GM12875 (cell line): ENCODE measurements at regions not wholly inside any gene's neighbourhood (a gene's known extent, or its start where the extent isn't known, plus 50 kb on each side); places are given as distances from the start of the nearest gene placed in this dataset.

Source experiments
- H3K4me3 ChIP-seq: one replicate; pipeline ENCODE4 v1.5.1; 2011; ENCODE audit warnings: low read depth, low read length, control low read depth
- TF ChIP-seq, protein P1 (sequence below): IDR thresholded peaks from 2 replicates; pipeline ENCODE4 v1.5.1; 2011; ENCODE audit warnings: low read depth, mild to moderate bottlenecking, control low read depth, inconsistent platforms, low read length, moderate library complexity, borderline replicate concordance; ENCODE audit not compliant: insufficient read depth

DNA sequence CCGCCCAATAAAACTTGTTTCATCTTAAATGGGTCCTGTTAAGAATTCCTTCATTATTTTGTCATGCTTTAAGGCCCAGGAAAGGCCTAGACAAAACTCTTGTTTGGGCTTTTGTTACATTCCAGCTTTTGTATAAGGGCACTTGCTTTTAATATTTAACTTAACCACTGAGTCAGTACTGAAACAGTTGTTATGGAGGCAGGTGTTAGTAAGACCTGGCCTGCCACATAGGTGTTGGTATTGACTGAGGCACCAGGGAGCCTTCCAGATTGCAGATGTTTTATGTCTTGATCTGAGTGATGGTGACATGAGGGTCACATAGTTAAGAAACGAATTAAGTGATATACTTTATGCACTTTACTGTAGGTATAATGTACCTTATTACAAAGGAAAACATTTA is 274.9 kb upstream of the TGFBR2 start:
- TF ChIP-seq, protein P1, sequence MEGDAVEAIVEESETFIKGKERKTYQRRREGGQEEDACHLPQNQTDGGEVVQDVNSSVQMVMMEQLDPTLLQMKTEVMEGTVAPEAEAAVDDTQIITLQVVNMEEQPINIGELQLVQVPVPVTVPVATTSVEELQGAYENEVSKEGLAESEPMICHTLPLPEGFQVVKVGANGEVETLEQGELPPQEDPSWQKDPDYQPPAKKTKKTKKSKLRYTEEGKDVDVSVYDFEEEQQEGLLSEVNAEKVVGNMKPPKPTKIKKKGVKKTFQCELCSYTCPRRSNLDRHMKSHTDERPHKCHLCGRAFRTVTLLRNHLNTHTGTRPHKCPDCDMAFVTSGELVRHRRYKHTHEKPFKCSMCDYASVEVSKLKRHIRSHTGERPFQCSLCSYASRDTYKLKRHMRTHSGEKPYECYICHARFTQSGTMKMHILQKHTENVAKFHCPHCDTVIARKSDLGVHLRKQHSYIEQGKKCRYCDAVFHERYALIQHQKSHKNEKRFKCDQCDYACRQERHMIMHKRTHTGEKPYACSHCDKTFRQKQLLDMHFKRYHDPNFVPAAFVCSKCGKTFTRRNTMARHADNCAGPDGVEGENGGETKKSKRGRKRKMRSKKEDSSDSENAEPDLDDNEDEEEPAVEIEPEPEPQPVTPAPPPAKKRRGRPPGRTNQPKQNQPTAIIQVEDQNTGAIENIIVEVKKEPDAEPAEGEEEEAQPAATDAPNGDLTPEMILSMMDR = no peak
- no peak overlapping the region for H3K4me3 ChIP-seq

DNA sequence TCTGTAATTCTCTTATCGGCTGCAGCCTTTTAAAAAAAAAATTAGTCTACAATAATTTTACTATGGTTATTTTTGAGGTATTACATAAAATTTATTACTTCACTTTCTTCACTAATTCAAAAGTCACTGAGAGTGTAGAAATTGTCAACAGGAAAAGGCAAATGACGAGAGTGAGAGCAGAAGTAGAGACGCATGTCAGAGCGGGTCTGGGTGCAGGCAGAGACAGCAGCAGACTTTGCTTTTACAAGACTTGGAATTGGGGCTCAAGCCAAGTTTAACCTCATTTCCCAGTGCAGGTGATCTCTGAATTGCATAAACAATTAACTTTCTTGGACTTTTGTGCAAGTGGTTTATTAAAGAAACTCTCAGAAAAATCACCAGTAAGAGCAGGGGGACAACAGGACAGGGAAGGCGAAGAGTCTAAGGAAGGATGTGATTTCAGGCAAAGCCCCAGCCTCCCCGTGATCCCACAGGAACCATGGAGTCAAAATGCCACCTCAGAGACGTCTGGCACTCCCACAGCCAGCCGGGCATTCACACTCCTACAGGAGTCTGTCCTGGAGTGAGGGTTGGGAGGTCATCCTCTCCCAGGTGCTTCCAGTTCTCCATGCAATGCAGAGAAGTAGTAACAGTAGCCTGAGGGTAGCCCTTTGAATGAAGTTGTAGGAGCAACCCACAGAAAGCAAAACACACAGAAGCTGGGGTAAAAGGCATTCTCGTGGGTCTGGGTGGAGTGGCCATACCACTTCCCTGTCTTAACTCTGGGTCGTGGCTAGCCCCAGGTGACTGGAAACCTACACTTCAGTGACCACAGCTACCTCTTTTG is 274.0 kb upstream of the TGFBR2 start:
- TF ChIP-seq, protein P1 = no peak
- H3K4me3 ChIP-seq = no peak overlapping the region

DNA sequence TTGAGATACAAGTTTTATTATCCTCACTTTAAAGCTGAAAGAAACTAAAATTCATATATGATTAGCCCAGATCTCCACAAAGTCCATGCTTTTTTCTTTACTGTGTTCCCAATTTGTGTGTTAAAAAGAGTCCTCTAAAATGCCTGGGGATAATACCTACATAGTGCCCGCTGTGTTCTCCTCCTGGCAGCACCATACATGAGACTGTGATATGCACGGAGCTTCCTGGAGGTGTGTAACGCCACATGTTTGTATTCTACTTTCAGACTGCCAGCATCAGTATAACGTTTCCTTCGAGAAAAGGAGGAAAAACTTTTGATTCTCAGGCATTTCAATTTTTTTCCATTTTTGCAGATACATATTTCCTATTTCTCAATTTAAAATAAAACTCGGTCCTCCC is 273.3 kb upstream of the TGFBR2 start:
- no peak overlapping the region for H3K4me3 ChIP-seq
- TF ChIP-seq, protein P1 = no peak

DNA sequence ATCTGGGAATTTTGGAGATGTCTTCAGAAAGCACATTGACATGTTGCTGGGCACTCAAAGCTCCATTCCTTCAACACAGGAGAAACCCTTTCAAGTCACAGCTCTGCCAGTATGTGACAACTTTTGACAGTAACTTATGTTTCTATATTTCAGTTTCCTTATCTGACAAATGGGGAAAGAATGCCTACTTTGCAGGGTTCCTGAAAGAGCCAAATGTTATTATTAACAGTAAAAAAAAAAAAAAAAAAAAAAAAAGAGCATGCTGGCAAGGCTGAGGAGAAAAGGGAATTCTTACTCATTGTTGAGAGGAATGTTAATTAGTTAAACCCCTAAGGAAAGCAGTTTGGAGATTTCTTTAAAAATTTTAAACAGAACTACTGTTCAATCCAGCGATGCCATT is 272.5 kb upstream of the TGFBR2 start:
- TF ChIP-seq, protein P1 = no peak

DNA sequence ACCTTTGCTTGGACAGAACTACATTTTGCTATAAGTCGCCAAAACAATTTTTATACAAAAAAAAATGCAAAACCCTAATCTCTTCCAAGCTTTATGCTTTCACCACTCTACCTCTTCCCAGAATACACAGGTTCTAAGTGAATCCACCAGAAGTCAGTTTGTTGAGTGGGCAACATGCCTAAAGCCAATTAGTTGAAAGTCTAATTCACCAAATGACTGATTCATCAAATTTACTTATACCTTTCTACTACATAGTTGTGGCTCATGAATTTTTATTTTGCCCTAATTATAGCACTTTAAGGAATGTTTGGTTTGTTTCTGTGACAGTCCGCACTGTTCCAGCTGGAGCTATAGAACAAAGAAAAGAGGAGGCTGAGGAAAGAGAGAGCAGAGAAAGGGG is 265.9 kb upstream of the TGFBR2 start:
- H3K4me3 ChIP-seq = no peak overlapping the region
- TF ChIP-seq, protein P1 = no peak

More for the DNA sequence above, 272.5 kb upstream of the TGFBR2 start:
- H3K4me3 ChIP-seq = no peak overlapping the region

DNA sequence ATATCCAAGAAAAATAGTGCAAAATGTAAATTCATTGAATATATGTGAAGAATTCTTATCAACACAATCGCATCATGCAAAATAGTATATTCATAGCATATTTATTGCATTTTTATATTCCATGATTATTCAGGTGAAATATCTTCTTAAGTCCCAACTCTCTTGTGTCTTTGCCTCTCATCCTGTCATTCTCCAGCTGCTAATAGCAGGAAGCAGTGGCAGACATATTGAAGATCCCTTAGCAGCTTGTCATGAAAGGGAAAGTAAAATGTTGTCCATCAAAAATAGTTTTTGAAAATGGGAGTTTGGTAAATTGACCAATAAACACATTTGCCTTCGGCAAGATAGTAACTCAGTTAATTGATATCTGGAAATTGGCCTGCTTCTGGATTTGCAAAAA is 265.3 kb upstream of the TGFBR2 start:
- TF ChIP-seq, protein P1 = no peak
- H3K4me3 ChIP-seq = no peak overlapping the region

DNA sequence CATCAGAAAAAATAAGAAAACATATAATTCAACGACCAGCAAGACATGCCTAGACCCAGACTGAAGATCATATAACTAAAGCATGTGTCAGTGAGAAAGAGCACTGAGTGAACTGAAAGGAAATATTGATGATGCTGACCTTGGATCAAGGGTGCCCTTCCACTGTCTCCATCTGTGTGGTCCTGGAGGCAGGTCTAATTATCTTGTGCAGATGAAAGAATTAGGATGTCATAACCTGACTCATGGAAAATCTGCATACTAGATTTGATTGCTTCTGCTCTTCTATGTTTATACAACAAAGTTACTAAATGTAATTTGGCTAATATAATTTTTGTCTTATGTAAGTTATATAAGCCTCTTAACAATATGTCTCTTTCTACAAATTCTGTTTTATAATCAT is 264.6 kb upstream of the TGFBR2 start:
- H3K4me3 ChIP-seq = no peak overlapping the region
- TF ChIP-seq, protein P1 = no peak
